ENCODE measurements at regions not wholly inside any gene's neighbourhood (a gene's known extent, or its start where the extent isn't known, plus 50 kb on each side); places are given as distances from the start of the nearest gene placed in this dataset.

DNA sequence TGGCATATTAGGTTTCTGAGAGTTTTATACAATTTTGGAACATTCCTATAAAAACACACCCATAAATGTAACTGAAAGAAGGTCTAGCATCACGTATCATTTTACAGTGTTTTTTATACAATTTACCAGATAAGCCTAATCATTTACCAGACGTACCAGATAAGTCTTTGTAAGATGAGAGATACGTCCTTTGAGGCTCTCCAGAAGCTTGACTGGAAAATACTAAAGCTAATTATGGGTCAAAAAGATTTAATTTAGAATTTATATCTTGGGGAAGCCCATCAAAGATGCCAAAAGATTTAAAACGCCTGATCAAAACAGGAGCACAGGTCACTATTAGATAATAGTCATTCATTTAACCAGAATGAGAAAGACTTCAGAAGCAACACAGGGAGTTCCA lies 55.0 kb downstream of the RGS12 start:
- TF ChIP-seq, protein P1, sequence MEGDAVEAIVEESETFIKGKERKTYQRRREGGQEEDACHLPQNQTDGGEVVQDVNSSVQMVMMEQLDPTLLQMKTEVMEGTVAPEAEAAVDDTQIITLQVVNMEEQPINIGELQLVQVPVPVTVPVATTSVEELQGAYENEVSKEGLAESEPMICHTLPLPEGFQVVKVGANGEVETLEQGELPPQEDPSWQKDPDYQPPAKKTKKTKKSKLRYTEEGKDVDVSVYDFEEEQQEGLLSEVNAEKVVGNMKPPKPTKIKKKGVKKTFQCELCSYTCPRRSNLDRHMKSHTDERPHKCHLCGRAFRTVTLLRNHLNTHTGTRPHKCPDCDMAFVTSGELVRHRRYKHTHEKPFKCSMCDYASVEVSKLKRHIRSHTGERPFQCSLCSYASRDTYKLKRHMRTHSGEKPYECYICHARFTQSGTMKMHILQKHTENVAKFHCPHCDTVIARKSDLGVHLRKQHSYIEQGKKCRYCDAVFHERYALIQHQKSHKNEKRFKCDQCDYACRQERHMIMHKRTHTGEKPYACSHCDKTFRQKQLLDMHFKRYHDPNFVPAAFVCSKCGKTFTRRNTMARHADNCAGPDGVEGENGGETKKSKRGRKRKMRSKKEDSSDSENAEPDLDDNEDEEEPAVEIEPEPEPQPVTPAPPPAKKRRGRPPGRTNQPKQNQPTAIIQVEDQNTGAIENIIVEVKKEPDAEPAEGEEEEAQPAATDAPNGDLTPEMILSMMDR (conservative IDR thresholded peaks at IDR 0.05 in 1 of 2, IDR thresholded peaks at IDR 0.05 in 1 of 2; ENCODE audit: extremely low read depth in 1 of 2, insufficient read depth in 1 of 2, low read depth in 1 of 2, low read length in 2 of 2), result no peak
- TF ChIP-seq EZH2 (IDR thresholded peaks at IDR 0.05; ENCODE audit: borderline replicate concordance, low read length), result no peak
